ENCODE measurements at regions not wholly inside any gene's neighbourhood (a gene's known extent, or its start where the extent isn't known, plus 50 kb on each side); places are given as distances from the start of the nearest gene placed in this dataset.

DNA sequence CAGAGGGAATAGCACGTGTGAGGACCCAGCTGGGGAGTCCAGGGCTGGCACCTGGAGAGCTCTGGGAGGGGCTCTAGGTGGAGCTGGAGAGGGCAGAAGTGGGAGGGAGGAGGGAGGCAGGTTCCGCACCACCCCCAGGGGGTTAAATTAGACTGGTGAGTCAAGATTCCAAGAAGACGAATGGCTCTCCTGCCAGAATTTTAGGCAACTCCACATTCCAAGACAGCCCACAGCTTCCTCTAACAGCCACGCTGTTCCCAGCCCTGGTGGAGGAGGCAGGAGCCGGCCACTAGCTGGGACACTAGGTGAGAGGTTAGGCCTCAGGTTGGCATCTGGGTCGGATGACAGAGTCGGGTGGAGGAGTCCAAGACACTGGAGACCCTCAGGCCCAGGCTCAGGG, 60.2 kb downstream of the TFAP2C start:
- H3K4me1 Mint-ChIP-seq (ENCODE audit: low read depth, unreplicated experiment), result peaks cover 7% of the 10 kb centered on the region
- no peak overlapping the region for H3K27ac Mint-ChIP-seq (ENCODE audit: unreplicated experiment)
- no peak for DNase-seq
- H3K4me3 Mint-ChIP-seq (ENCODE audit: unreplicated experiment), result no peak overlapping the region
- H3K27me3 Mint-ChIP-seq (ENCODE audit: unreplicated experiment), result peaks cover 6% of the 10 kb centered on the region
- TF ChIP-seq, protein P1, sequence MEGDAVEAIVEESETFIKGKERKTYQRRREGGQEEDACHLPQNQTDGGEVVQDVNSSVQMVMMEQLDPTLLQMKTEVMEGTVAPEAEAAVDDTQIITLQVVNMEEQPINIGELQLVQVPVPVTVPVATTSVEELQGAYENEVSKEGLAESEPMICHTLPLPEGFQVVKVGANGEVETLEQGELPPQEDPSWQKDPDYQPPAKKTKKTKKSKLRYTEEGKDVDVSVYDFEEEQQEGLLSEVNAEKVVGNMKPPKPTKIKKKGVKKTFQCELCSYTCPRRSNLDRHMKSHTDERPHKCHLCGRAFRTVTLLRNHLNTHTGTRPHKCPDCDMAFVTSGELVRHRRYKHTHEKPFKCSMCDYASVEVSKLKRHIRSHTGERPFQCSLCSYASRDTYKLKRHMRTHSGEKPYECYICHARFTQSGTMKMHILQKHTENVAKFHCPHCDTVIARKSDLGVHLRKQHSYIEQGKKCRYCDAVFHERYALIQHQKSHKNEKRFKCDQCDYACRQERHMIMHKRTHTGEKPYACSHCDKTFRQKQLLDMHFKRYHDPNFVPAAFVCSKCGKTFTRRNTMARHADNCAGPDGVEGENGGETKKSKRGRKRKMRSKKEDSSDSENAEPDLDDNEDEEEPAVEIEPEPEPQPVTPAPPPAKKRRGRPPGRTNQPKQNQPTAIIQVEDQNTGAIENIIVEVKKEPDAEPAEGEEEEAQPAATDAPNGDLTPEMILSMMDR (IDR thresholded peaks at IDR 0.05; ENCODE audit: partially characterized antibody, unreplicated experiment), result no peak
- peaks cover 5% of the 10 kb centered on the region for H3K9me3 Mint-ChIP-seq (ENCODE audit: unreplicated experiment)
- H3K36me3 Mint-ChIP-seq (ENCODE audit: unreplicated experiment), result peaks cover 5% of the 10 kb centered on the region

DNA sequence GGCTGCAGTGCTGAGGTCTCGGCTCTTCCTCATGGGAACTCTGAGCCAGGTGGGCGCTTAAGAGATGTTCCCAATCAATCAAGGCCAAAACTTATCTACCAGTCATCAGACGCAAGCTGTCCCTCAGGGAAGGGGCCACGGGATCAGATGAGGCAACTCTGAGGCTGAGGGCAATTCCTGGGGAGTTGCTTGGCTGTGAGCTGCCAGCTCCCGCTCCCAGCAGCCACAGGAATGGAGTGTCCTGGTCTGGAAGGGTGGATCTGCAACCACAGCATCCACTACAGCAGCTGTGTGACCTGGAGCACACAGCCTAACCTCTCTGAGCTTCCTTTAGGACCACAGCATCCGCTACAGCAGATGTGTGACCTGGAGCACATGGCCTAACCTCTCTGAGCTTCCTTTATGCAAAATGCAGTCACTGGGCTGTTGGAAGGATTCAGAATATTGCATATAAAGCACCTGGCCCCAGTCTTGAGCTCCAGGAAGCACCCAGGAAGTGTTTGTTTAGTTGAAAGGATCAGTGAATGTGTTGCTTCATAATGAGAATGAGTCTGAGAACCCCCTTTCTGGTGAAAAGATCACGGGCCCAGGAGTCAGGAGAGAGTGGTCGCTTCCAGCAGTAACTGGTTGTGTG, 60.9 kb downstream of the TFAP2C start:
- Mint-ChIP-seq H3K4me1 (ENCODE audit: low read depth, unreplicated experiment) (peaks cover 7% of the 10 kb centered on the region), H3K9me3 (ENCODE audit: unreplicated experiment) (peaks cover 5% of the 10 kb centered on the region), H3K36me3 (ENCODE audit: unreplicated experiment) (peaks cover 5% of the 10 kb centered on the region), H3K27ac (ENCODE audit: unreplicated experiment) (no peak overlapping the region), H3K4me3 (ENCODE audit: unreplicated experiment) (no peak overlapping the region), H3K27me3 (ENCODE audit: unreplicated experiment) (peaks cover 6% of the 10 kb centered on the region)
- DNase-seq, result no peak
- TF ChIP-seq, protein P1 (IDR thresholded peaks at IDR 0.05; ENCODE audit: partially characterized antibody, unreplicated experiment), result no peak

DNA sequence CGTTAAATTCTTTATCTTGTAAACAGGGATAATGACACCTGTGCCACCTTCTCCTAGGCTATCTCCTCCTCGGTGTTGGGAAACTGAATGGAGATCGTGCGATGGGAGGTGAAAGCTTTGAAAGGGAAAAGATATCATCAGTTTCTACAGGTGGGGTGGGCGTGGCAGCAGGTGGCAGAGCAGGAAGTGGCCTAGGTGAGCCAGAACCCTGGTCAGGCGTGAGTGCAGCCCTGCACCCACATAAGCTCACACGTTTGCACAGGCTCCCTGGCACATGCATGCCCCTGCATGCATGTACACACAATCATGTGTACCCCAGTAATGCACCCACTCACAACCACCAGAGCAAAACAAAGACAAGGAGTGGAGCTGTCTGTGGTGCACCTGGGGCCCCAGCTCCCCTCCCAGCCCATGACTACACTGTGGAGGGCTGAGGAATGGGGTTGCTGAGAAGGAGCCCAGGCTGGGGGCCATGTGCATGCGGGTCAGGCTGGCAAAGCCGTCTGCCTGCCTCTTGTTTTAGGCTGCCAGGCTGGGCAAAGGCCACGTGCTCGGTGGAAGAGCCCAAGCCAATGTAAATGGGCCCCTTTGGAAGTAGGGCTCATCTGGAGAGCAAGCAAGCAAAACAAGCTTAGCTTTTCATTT, 61.5 kb downstream of the TFAP2C start:
- H3K27me3 Mint-ChIP-seq (ENCODE audit: unreplicated experiment), result peaks cover 6% of the 10 kb centered on the region
- no peak overlapping the region for H3K27ac Mint-ChIP-seq (ENCODE audit: unreplicated experiment)
- peaks cover 5% of the 10 kb centered on the region for H3K9me3 Mint-ChIP-seq (ENCODE audit: unreplicated experiment)
- DNase-seq, result no peak
- H3K4me3 Mint-ChIP-seq (ENCODE audit: unreplicated experiment), result no peak overlapping the region
- peaks cover 7% of the 10 kb centered on the region for H3K4me1 Mint-ChIP-seq (ENCODE audit: low read depth, unreplicated experiment)
- peaks cover 5% of the 10 kb centered on the region for H3K36me3 Mint-ChIP-seq (ENCODE audit: unreplicated experiment)
- TF ChIP-seq, protein P1 (IDR thresholded peaks at IDR 0.05; ENCODE audit: partially characterized antibody, unreplicated experiment), result no peak

DNA sequence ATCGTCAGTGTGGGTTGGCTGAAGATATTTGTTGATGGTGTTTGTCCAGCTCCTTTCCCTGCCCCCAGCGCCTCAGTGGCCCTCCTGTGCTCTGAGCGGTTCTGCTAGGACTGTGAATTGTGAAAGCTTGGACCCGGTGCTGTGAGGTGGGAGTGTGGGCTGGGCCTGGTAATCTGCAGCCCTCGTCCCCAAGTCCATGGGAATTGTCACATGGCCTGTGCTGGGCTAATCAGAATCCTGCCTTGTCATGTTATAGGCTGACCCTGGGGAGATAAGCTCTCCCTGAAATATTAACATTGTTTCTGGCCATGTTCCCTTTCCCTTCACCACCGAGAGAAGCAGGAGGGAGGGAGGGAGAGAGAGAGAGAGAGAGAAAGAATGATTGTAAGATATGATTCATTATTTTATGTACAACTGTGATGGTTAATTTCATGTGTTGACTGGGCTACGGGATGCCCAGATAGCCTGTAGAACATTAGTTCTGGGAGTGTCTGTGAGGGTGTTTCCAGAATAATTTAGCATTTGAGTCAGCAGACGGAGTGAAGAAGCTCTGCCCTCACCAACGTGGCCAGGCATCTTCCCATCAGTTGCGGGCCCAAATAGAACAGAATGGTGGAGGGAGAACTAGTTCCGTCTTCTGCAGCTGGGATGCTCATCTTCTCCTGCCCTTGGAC, 62.4 kb downstream of the TFAP2C start:
- Mint-ChIP-seq H3K27ac (ENCODE audit: unreplicated experiment) (no peak overlapping the region), H3K4me1 (ENCODE audit: low read depth, unreplicated experiment) (peaks cover 4% of the 10 kb centered on the region), H3K4me3 (ENCODE audit: unreplicated experiment) (no peak overlapping the region), H3K36me3 (ENCODE audit: unreplicated experiment) (peaks cover 5% of the 10 kb centered on the region), H3K27me3 (ENCODE audit: unreplicated experiment) (peaks cover 6% of the 10 kb centered on the region), H3K9me3 (ENCODE audit: unreplicated experiment) (peaks cover 2% of the 10 kb centered on the region)
- DNase-seq, result no peak
- TF ChIP-seq, protein P1 (IDR thresholded peaks at IDR 0.05; ENCODE audit: partially characterized antibody, unreplicated experiment), result no peak

DNA sequence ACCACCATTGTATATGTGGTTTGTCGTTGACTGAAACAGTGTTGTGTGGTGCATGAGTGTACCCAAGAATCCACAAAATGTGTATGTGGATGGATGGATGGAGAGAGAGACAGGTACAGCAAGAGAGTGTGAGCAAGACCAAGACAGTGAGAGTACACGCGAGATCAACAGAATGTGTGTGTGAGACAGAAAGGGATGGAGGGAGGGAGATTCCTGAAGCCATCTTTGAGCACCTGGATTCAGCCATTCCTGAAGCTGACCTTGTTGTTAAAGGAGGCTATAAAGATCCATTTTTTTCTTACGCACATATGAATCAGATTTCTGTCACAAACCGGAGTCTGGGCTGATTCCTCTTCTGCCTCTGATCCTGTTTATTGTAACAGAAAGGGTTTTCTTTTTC, 64.1 kb downstream of the TFAP2C start:
- TF ChIP-seq, protein P1 (IDR thresholded peaks at IDR 0.05; ENCODE audit: partially characterized antibody, unreplicated experiment), result no peak
- H3K9me3 Mint-ChIP-seq (ENCODE audit: unreplicated experiment), result peaks cover 2% of the 10 kb centered on the region
- no peak for DNase-seq
- H3K4me3 Mint-ChIP-seq (ENCODE audit: unreplicated experiment), result no peak overlapping the region
- peaks cover 5% of the 10 kb centered on the region for H3K36me3 Mint-ChIP-seq (ENCODE audit: unreplicated experiment)
- H3K4me1 Mint-ChIP-seq (ENCODE audit: low read depth, unreplicated experiment), result peaks cover 13% of the 10 kb centered on the region
- peaks cover 6% of the 10 kb centered on the region for H3K27me3 Mint-ChIP-seq (ENCODE audit: unreplicated experiment)
- H3K27ac Mint-ChIP-seq (ENCODE audit: unreplicated experiment), result no peak overlapping the region

Data from glutamatergic neuron (in vitro differentiated cells).